A673 (cell line): ENCODE measurements at regions not wholly inside any gene's neighbourhood (a gene's known extent, or its start where the extent isn't known, plus 50 kb on each side); places are given as distances from the start of the nearest gene placed in this dataset.

Source experiments
- BruUV-seq: library from RNA; stranded (reverse); fragments of 400-500 nt; replicated peaks from 2 replicates; lab custom pipeline; 2021; lab: Mats Ljungman, UMichigan
- CTCF ChIA-PET: fragments of 300-600 bp; sonication (Branson Sonifier 250); formaldehyde crosslinking; loops from one replicate; lab custom pipeline; 2022; ENCODE audit warnings: antibody characterized with exemption; lab: Charles Lee
- POLR2A ChIA-PET: fragments of 300-600 bp; sonication (Branson Sonifier 250); formaldehyde crosslinking; loops from one replicate; lab custom pipeline; 2022; ENCODE audit warnings: antibody characterized with exemption; ENCODE audit not compliant: low non-redundant PET; lab: Charles Lee
- DNase-seq: peaks from one replicate; pipeline ENCODE4 v3.0.0-alpha.2; 2015; ENCODE audit warnings: low spot score
- H3K27ac ChIP-seq: fragments of 200-600 bp; sonication (generic); 2 replicates; pipeline ENCODE4 v1.5.1; 2016; ENCODE audit warnings: mixed run types, low read depth, mild to moderate bottlenecking, mixed read lengths, antibody characterized with exemption, low read length; ENCODE audit not compliant: poor library complexity, severe bottlenecking
- H3K27me3 ChIP-seq: fragments of 200-600 bp; sonication (generic); replicated peaks from 2 replicates; pipeline ENCODE4 v1.6.1; 2017; ENCODE audit warnings: mixed run types, low read depth, mild to moderate bottlenecking, mixed read lengths, antibody characterized with exemption, low read length; ENCODE audit not compliant: insufficient read depth, poor library complexity
- H3K36me3 ChIP-seq: fragments of 200-600 bp; sonication (generic); 2 replicates; pipeline ENCODE4 v1.6.1; 2016; ENCODE audit warnings: mixed run types, mild to moderate bottlenecking, mixed read lengths, antibody characterized with exemption, low read length; ENCODE audit not compliant: insufficient read depth, poor library complexity, severe bottlenecking
- H3K4me1 ChIP-seq: fragments of 200-600 bp; sonication (generic); 2 replicates; pipeline ENCODE4 v1.6.1; 2017; ENCODE audit warnings: mixed run types, mild to moderate bottlenecking, mixed read lengths, antibody characterized with exemption, low read length; ENCODE audit not compliant: insufficient read depth, poor library complexity, severe bottlenecking
- H3K4me3 ChIP-seq: fragments of 200-600 bp; sonication (generic); 2 replicates; pipeline ENCODE4 v1.5.1; 2016; ENCODE audit warnings: low read depth, mixed run types, mild to moderate bottlenecking, mixed read lengths, low read length; ENCODE audit not compliant: poor library complexity, severe bottlenecking
- H3K9me3 ChIP-seq: fragments of 200-600 bp; sonication (generic); 2 replicates; pipeline ENCODE4 v1.6.1; 2016; ENCODE audit warnings: mixed run types, low read depth, mild to moderate bottlenecking, mixed read lengths, antibody characterized with exemption, low read length; ENCODE audit not compliant: poor library complexity, severe bottlenecking
- CTCF ChIP-seq: fragments of 300-800, 200-600 bp; sonication (generic); conservative IDR thresholded peaks from 2 replicates; pipeline ENCODE4 v1.5.1; 2017; ENCODE audit warnings: low read depth, mild to moderate bottlenecking, antibody characterized with exemption, low read length, moderate library complexity, mixed read lengths
- EZH2 ChIP-seq: fragments of 200-600 bp; sonication (generic); IDR thresholded peaks from 2 replicates; pipeline ENCODE4 v1.6.1; 2017; ENCODE audit warnings: borderline replicate concordance, low read depth, mild to moderate bottlenecking, mixed read lengths, antibody characterized with exemption, low read length; ENCODE audit not compliant: poor library complexity, severe bottlenecking
- intact Hi-C: fragments of 100-400 bp; cut with micrococcal nuclease; formaldehyde crosslinking; loops from one replicate; pipeline ENCODE4 v1.10.0; 2022; ENCODE audit not compliant: unreplicated experiment

DNA sequence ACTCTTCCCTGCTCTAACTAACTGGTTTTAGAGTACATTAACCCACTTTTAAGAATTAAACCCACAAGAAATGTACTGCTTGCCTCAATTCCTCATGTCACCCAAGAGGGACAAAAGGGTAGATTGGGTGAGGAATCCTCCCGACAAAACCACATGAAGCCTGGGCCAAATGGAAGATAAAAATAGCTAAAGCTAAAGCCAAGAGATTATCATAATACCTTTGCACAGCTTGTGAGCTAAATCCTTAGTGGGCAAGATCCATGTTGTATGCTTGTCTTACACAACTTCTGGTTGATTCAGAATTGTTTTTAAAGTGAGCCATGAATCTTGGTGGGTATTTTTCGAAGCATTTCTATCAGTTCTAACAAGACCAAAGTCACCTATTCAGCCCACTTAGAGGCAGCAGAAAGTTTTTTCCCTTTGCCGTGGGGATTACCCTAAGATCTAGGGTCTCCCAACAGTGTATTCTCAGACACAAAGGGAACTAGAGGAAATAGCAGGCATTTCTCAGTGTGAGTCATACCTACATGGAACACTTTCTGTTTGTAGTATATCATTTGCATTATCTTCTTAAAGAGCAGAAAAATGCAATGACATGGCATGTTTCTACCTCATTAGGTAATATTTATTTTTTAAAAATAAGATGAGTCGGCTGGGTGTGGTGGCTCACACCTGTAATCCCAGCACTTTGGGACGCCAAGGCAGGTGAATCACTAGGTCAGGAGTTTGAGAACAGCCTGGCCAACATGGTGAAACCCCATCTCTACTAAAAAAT lies 616.6 kb downstream of the KCNH5 start:
- no TSS peak for BruUV-seq
- ChIA-PET POLR2A (no interaction called here), CTCF (no interaction called here)
- no peak for TF ChIP-seq EZH2
- TF ChIP-seq CTCF: no peak
- Histone ChIP-seq H3K36me3 (no peaks in the 10 kb centered on the region), H3K4me1 (no peaks in the 10 kb centered on the region), H3K27me3 (no peaks in the 10 kb centered on the region), H3K27ac (no peak overlapping the region), H3K9me3 (peaks cover 18% of the 10 kb centered on the region), H3K4me3 (no peak overlapping the region)
- peak; percentile 64 for DNase-seq
- intact Hi-C loops: no loop called here

DNA sequence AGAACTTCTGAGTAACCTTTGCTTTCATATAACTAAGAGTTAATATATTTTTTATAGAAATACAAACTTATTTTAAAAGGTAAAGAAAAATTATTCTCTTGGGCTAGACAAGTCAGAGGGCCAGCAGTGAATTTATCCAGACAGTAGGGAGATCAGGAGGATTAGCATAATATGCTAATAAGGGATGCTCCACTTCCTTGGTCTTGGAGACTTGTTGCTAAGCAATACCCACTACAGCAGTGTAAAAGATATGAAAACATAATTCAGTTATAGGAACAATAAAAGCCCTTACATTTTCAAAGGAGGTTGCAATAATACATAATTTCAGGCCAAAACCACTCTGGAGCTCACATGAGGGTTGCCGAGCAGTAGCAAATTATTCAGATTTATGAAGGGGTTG lies 615.6 kb downstream of the KCNH5 start:
- CTCF ChIA-PET: no interaction called here
- Histone ChIP-seq H3K4me3 (no peak overlapping the region), H3K4me1 (no peaks in the 10 kb centered on the region), H3K36me3 (no peaks in the 10 kb centered on the region), H3K9me3 (peaks cover 24% of the 10 kb centered on the region), H3K27me3 (no peaks in the 10 kb centered on the region), H3K27ac (no peak overlapping the region)
- POLR2A ChIA-PET: no interaction called here
- BruUV-seq: no TSS peak
- intact Hi-C loops: no loop called here
- TF ChIP-seq EZH2 (no peak), CTCF (no peak)
- peak; percentile 30 for DNase-seq

GRCh38 chr14:62431496-62431895 lies 613.8 kb downstream of the KCNH5 start:
- Histone ChIP-seq H3K9me3 (peaks cover 24% of the 10 kb centered on the region), H3K36me3 (no peaks in the 10 kb centered on the region), H3K4me1 (no peaks in the 10 kb centered on the region), H3K27ac (no peak overlapping the region), H3K4me3 (no peak overlapping the region), H3K27me3 (no peaks in the 10 kb centered on the region)
- ChIA-PET CTCF (no interaction called here), POLR2A (no interaction called here)
- no TSS peak for BruUV-seq
- intact Hi-C loops: no loop called here
- TF ChIP-seq CTCF (0 out of 2 replicates have a peak, but pooled peaks have one; percentile 32), EZH2 (no peak)
- DNase-seq: peak; percentile 20
